ENCODE measurements at regions not wholly inside any gene's neighbourhood (a gene's known extent, or its start where the extent isn't known, plus 50 kb on each side); places are given as distances from the start of the nearest gene placed in this dataset.

GRCh38 chr21:27423906-27424595 lies 457.2 kb upstream of the ADAMTS5 start:
- Histone ChIP-seq H3K9me3 (ENCODE audit: control insufficient read depth in 2 of 2, insufficient read depth in 1 of 2, low read depth in 1 of 2, low read length in 1 of 2) (peaks cover 0 to 10% of the 10 kb centered on the region in 2 donors), H3K27me3 (ENCODE audit: control insufficient read depth in 3 of 3, insufficient read depth in 3 of 3, low read length in 3 of 3) (no peaks in the 10 kb centered on the region), H3K36me3 (ENCODE audit: control insufficient read depth in 3 of 3, insufficient read depth in 2 of 3, low read depth in 1 of 3, low read length in 3 of 3) (no peaks in the 10 kb centered on the region), H3K4me3 (ENCODE audit: low read depth in 1 of 3, low read length in 3 of 3) (no peak overlapping the region), H3K27ac (ENCODE audit: low read depth in 1 of 3, low read length in 2 of 3) (peak overlapping the region in 1 of 3 donors; percentile 29), H3K4me1 (ENCODE audit: control insufficient read depth in 3 of 3, insufficient read depth in 2 of 3, low read depth in 1 of 3, low read length in 2 of 3) (peaks cover 0 to 8% (median 0%) of the 10 kb centered on the region in 3 donors)
- DNase-seq (peak; percentile 49 to 70), FAIRE-seq (no peak)
- WGBS, 3 donors, result 58 to 74% (median 62%) methylated on average over 4 of the region's 4 CpGs

- no peaks in the 10 kb centered on the region for H3K27me3 ChIP-seq (ENCODE audit: control insufficient read depth in 3 of 3, insufficient read depth in 3 of 3, low read length in 3 of 3)
- H3K36me3 ChIP-seq (ENCODE audit: control insufficient read depth in 3 of 3, insufficient read depth in 2 of 3, low read depth in 1 of 3, low read length in 3 of 3), result no peaks in the 10 kb centered on the region
- no peak overlapping the region for H3K4me3 ChIP-seq (ENCODE audit: low read depth in 1 of 3, low read length in 3 of 3)
- peaks cover 0 to 8% of the 10 kb centered on the region in 2 donors for H3K9me3 ChIP-seq (ENCODE audit: control insufficient read depth in 2 of 2, insufficient read depth in 1 of 2, low read depth in 1 of 2, low read length in 1 of 2)
- DNase-seq (no peak), FAIRE-seq (no peak)
- 69 to 94% (median 93%) methylated on average over 4 of the region's 4 CpGs for WGBS, 3 donors
- H3K4me1 ChIP-seq (ENCODE audit: control insufficient read depth in 3 of 3, insufficient read depth in 2 of 3, low read depth in 1 of 3, low read length in 2 of 3), result peaks cover 0 to 8% (median 0%) of the 10 kb centered on the region in 3 donors
- H3K27ac ChIP-seq (ENCODE audit: low read depth in 1 of 3, low read length in 2 of 3), result no peak overlapping the region
These were observed 456.1 kb upstream of the ADAMTS5 start for GRCh38 chr21:27423038-27423437.

GRCh38 chr21:27422435-27422834 lies 455.5 kb upstream of the ADAMTS5 start:
- Histone ChIP-seq H3K36me3 (ENCODE audit: control insufficient read depth in 3 of 3, insufficient read depth in 2 of 3, low read depth in 1 of 3, low read length in 3 of 3) (no peaks in the 10 kb centered on the region), H3K9me3 (ENCODE audit: control insufficient read depth in 2 of 2, insufficient read depth in 1 of 2, low read depth in 1 of 2, low read length in 1 of 2) (peaks cover 0 to 8% of the 10 kb centered on the region in 2 donors), H3K27me3 (ENCODE audit: control insufficient read depth in 3 of 3, insufficient read depth in 3 of 3, low read length in 3 of 3) (no peaks in the 10 kb centered on the region), H3K4me3 (ENCODE audit: low read depth in 1 of 3, low read length in 3 of 3) (no peak overlapping the region), H3K27ac (ENCODE audit: low read depth in 1 of 3, low read length in 2 of 3) (no peak overlapping the region), H3K4me1 (ENCODE audit: control insufficient read depth in 3 of 3, insufficient read depth in 2 of 3, low read depth in 1 of 3, low read length in 2 of 3) (peaks cover 0 to 8% (median 0%) of the 10 kb centered on the region in 3 donors)
- DNase-seq (no peak), FAIRE-seq (no peak)
- WGBS, 3 donors, result 66 to 71% (median 67%) methylated on average over 1 of the region's 1 CpG

DNA sequence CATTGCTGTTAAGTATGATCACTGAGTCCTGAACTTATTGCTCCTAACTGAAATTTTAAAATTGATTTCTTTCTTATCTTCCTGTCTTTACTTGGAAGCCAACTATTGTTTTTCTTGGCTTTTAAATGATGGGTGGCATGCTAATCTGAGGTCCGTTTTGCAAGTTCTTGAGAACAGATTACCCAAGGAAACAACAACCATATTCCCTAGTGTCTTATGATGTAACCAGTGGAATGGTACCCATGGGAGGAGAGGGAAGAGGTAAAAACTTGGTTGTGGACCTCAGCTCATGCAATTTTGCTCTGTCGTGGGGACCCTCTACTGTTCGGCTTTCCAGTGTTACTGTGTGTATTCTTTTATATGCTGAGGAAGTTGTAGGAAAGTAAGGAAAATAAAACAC lies 454.8 kb upstream of the ADAMTS5 start:
- no peaks in the 10 kb centered on the region for H3K27me3 ChIP-seq (ENCODE audit: control insufficient read depth in 3 of 3, insufficient read depth in 3 of 3, low read length in 3 of 3)
- no peak overlapping the region for H3K4me3 ChIP-seq (ENCODE audit: low read depth in 1 of 3, low read length in 3 of 3)
- H3K9me3 ChIP-seq (ENCODE audit: control insufficient read depth in 2 of 2, insufficient read depth in 1 of 2, low read depth in 1 of 2, low read length in 1 of 2), result peaks cover 0 to 11% of the 10 kb centered on the region in 2 donors
- peaks cover 0 to 8% (median 0%) of the 10 kb centered on the region in 3 donors for H3K4me1 ChIP-seq (ENCODE audit: control insufficient read depth in 3 of 3, insufficient read depth in 2 of 3, low read depth in 1 of 3, low read length in 2 of 3)
- WGBS, 3 donors, result 79 to 85% (median 81%) methylated on average over 3 of the region's 3 CpGs
- DNase-seq, result no peak
- no peaks in the 10 kb centered on the region for H3K36me3 ChIP-seq (ENCODE audit: control insufficient read depth in 3 of 3, insufficient read depth in 2 of 3, low read depth in 1 of 3, low read length in 3 of 3)
- no peak for FAIRE-seq
- H3K27ac ChIP-seq (ENCODE audit: low read depth in 1 of 3, low read length in 2 of 3), result no peak overlapping the region

DNA sequence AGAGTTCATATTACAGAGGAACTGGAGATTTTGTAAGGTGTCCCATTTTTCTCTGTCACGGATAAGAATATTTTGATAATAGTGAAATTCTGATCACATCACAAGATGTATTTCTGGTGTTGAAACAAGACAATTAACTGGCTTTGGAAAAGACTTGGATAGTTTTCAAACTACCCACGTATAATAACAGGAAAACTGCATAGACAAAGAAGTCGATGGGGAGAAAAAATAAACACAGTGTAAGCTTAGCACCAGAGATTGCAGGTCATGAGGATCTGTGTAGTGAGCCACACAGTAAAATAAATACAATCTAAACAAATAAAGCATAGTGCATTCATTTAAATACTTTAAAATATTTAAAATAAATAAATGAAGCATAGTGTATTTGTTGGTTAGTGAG lies 452.3 kb upstream of the ADAMTS5 start:
- DNase-seq (no peak), FAIRE-seq (no peak)
- H3K27me3 ChIP-seq (ENCODE audit: control insufficient read depth in 3 of 3, insufficient read depth in 3 of 3, low read length in 3 of 3), result no peaks in the 10 kb centered on the region
- H3K9me3 ChIP-seq (ENCODE audit: control insufficient read depth in 2 of 2, insufficient read depth in 1 of 2, low read depth in 1 of 2, low read length in 1 of 2), result peaks cover 0 to 15% of the 10 kb centered on the region in 2 donors
- H3K36me3 ChIP-seq (ENCODE audit: control insufficient read depth in 3 of 3, insufficient read depth in 2 of 3, low read depth in 1 of 3, low read length in 3 of 3), result no peaks in the 10 kb centered on the region
- peaks cover 0 to 2% (median 0%) of the 10 kb centered on the region in 3 donors for H3K4me1 ChIP-seq (ENCODE audit: control insufficient read depth in 3 of 3, insufficient read depth in 2 of 3, low read depth in 1 of 3, low read length in 2 of 3)
- 58 to 88% (median 69%) methylated on average over 3 of the region's 3 CpGs for WGBS, 3 donors
- H3K4me3 ChIP-seq (ENCODE audit: low read depth in 1 of 3, low read length in 3 of 3), result no peak overlapping the region
- no peak overlapping the region for H3K27ac ChIP-seq (ENCODE audit: low read depth in 1 of 3, low read length in 2 of 3)

DNA sequence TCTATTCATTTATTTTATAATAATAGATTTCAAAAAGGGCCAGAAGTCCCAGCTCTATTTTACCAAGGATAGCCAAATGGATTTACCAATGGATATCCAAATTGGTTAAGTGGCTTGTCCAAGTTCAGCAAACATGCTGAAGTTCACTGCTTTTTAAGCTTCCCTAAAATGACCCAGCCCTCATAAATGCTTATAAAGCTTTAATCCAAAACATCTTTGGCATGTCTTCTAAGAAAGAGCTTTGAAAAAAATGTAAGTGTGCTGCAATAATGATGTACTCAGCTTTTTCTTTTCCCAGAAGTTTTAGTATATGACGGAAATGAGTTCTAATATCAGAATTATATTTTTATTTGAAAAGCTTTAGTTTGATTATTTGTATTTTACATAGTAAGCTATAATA lies 451.5 kb upstream of the ADAMTS5 start:
- Histone ChIP-seq H3K36me3 (ENCODE audit: control insufficient read depth in 3 of 3, insufficient read depth in 2 of 3, low read depth in 1 of 3, low read length in 3 of 3) (no peaks in the 10 kb centered on the region), H3K4me3 (ENCODE audit: low read depth in 1 of 3, low read length in 3 of 3) (no peak overlapping the region), H3K4me1 (ENCODE audit: control insufficient read depth in 3 of 3, insufficient read depth in 2 of 3, low read depth in 1 of 3, low read length in 2 of 3) (no peaks in the 10 kb centered on the region), H3K27me3 (ENCODE audit: control insufficient read depth in 3 of 3, insufficient read depth in 3 of 3, low read length in 3 of 3) (no peaks in the 10 kb centered on the region), H3K9me3 (ENCODE audit: control insufficient read depth in 2 of 2, insufficient read depth in 1 of 2, low read depth in 1 of 2, low read length in 1 of 2) (peaks cover 0 to 15% of the 10 kb centered on the region in 2 donors), H3K27ac (ENCODE audit: low read depth in 1 of 3, low read length in 2 of 3) (no peak overlapping the region)
- WGBS, 3 donors, result 78 to 96% (median 88%) methylated on average over 1 of the region's 1 CpG
- FAIRE-seq (no peak), DNase-seq (no peak)

DNA sequence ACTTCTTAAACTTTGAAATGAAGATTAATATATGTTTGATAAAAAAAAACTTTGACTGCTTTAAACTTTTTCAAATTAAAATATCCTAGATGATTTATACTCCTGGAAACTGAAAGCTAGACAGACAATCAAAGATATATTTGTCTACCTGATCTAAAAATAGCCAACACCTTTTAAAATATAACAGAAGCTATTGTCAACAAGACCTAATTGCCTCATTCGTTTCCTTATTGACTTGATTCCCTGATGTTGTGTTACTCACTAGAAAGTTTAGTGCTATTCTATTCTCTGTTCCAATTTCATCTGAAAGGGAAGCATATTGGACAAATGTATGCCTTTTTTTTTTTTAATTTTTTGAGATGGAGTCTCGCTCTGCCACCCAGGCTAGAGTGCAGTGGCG lies 445.6 kb upstream of the ADAMTS5 start:
- FAIRE-seq (no peak), DNase-seq (peak in 1 of 2 donors; percentile 33)
- Histone ChIP-seq H3K4me1 (ENCODE audit: control insufficient read depth in 3 of 3, insufficient read depth in 2 of 3, low read depth in 1 of 3, low read length in 2 of 3) (peaks cover 0 to 4% (median 0%) of the 10 kb centered on the region in 3 donors), H3K27me3 (ENCODE audit: control insufficient read depth in 3 of 3, insufficient read depth in 3 of 3, low read length in 3 of 3) (no peaks in the 10 kb centered on the region), H3K4me3 (ENCODE audit: low read depth in 1 of 3, low read length in 3 of 3) (no peak overlapping the region), H3K36me3 (ENCODE audit: control insufficient read depth in 3 of 3, insufficient read depth in 2 of 3, low read depth in 1 of 3, low read length in 3 of 3) (no peaks in the 10 kb centered on the region), H3K9me3 (ENCODE audit: control insufficient read depth in 2 of 2, insufficient read depth in 1 of 2, low read depth in 1 of 2, low read length in 1 of 2) (peaks cover 0 to 14% of the 10 kb centered on the region in 2 donors), H3K27ac (ENCODE audit: low read depth in 1 of 3, low read length in 2 of 3) (no peak overlapping the region)
- WGBS, 3 donors, result 62 to 71% (median 67%) methylated on average over 3 of the region's 3 CpGs

- Histone ChIP-seq H3K4me1 (ENCODE audit: control insufficient read depth in 3 of 3, insufficient read depth in 2 of 3, low read depth in 1 of 3, low read length in 2 of 3) (peaks cover 0 to 4% (median 0%) of the 10 kb centered on the region in 3 donors), H3K27me3 (ENCODE audit: control insufficient read depth in 3 of 3, insufficient read depth in 3 of 3, low read length in 3 of 3) (no peaks in the 10 kb centered on the region), H3K9me3 (ENCODE audit: control insufficient read depth in 2 of 2, insufficient read depth in 1 of 2, low read depth in 1 of 2, low read length in 1 of 2) (peaks cover 0 to 7% of the 10 kb centered on the region in 2 donors), H3K27ac (ENCODE audit: low read depth in 1 of 3, low read length in 2 of 3) (no peak overlapping the region), H3K4me3 (ENCODE audit: low read depth in 1 of 3, low read length in 3 of 3) (no peak overlapping the region), H3K36me3 (ENCODE audit: control insufficient read depth in 3 of 3, insufficient read depth in 2 of 3, low read depth in 1 of 3, low read length in 3 of 3) (no peaks in the 10 kb centered on the region)
- WGBS, 3 donors, result 42 to 66% (median 55%) methylated on average over 2 of the region's 2 CpGs
- no peak for DNase-seq
- FAIRE-seq, result no peak
These were observed 441.9 kb upstream of the ADAMTS5 start for GRCh38 chr21:27408826-27409225.

- H3K27ac ChIP-seq (ENCODE audit: low read depth in 1 of 3, low read length in 2 of 3), result no peak overlapping the region
- H3K4me3 ChIP-seq (ENCODE audit: low read depth in 1 of 3, low read length in 3 of 3), result no peak overlapping the region
- 44 to 66% (median 55%) methylated on average over 5 of the region's 5 CpGs for WGBS, 3 donors
- FAIRE-seq (no peak), DNase-seq (no peak)
- no peaks in the 10 kb centered on the region for H3K36me3 ChIP-seq (ENCODE audit: control insufficient read depth in 3 of 3, insufficient read depth in 2 of 3, low read depth in 1 of 3, low read length in 3 of 3)
- peaks cover 0 to 4% (median 0%) of the 10 kb centered on the region in 3 donors for H3K4me1 ChIP-seq (ENCODE audit: control insufficient read depth in 3 of 3, insufficient read depth in 2 of 3, low read depth in 1 of 3, low read length in 2 of 3)
- H3K27me3 ChIP-seq (ENCODE audit: control insufficient read depth in 3 of 3, insufficient read depth in 3 of 3, low read length in 3 of 3), result no peaks in the 10 kb centered on the region
- peaks cover 0 to 3% of the 10 kb centered on the region in 2 donors for H3K9me3 ChIP-seq (ENCODE audit: control insufficient read depth in 2 of 2, insufficient read depth in 1 of 2, low read depth in 1 of 2, low read length in 1 of 2)
These were observed 440.4 kb upstream of the ADAMTS5 start for GRCh38 chr21:27407271-27407670.
